Left renal pelvis (tissue), 4 donors: ENCODE measurements at regions not wholly inside any gene's neighbourhood (a gene's known extent, or its start where the extent isn't known, plus 50 kb on each side); places are given as distances from the start of the nearest gene placed in this dataset.
"Not testable (repeated sequence)": the region's sequence is repeated elsewhere in the genome, so short reads cannot be mapped to it uniquely, and the experiment has no call there.

ENCODE experiments used
- DNase-seq, 4 donors: peaks; one replicate each; pipeline ENCODE4 v3.0.0-alpha.2; 2013; ENCODE audit warnings: low read depth in 4 of 4, low spot score in 3 of 4

DNA sequence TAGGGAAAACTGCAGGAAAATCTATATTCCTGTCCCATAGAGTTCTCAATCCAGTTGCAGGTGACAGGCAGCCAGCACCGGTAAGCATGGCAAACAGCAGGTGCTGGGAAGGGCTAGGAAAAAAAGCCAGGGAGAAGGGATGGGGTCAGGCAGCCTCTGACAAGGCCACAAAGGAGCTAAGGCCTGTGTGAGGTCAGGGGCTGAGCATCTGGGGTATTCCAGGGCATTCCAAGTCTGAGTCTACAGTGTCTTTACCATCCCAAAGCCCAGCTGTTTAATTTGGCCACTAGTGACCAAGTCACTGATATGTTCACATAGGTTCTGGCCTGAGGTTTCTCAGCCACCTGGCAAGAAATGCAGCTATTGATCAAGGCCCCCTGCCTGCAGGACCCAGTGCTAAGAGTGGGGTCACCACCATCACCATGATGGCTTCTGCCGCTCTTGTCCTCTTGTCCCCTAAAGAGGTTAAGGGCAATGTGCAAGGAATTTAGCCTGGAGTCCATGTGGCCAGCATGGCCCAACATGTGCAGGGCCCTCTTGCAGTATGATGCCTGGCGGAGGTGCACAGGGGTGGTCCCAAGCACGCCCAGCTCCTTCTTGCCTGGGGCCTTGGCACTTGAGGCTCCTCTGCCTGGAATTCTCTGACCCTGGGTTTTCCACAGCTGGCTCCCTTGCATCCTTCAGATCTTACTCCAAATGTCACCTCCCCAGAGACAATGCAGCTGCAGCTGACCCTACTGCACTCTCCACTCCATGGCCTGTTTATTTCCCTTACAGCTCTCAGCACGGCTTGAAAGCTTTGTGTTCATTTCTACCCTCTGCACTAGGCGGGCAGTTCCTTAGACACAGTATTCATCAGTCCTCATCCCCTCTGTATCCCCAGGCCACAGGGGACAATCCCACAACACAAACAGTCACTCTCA lies 213.1 kb downstream of the MSX2 start:
- no peak for DNase-seq

DNA sequence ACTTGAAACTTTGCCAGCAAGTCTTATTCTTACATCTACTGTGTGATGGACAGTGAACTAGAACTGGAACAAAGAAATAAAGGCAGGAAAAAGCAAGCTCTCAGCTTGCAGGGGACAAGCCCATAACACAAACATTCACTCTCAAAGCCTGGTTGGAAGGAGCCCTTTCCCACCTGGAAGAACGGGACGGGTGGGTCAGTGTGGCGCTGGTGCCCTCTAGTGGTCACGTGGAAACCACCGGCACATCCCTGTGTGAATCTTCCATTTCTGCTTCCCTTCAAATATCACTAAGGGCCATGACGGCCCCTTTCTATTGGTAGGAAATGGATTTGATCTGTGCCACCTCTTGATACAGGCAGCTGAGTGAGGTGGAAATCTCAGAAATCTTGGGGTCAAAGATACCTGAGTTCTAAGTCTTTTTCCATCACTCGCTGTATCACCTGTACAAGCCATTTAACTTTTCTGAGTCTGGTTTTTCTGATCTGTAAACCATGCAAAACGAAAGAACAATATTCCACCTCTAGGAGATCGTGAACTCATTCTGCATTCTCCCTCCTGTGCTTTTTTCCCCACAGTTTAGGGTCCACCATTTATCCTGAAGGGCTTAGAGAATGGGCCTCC lies 211.6 kb downstream of the MSX2 start:
- DNase-seq, result peak; percentile 20 to 35 (median 28)

DNA sequence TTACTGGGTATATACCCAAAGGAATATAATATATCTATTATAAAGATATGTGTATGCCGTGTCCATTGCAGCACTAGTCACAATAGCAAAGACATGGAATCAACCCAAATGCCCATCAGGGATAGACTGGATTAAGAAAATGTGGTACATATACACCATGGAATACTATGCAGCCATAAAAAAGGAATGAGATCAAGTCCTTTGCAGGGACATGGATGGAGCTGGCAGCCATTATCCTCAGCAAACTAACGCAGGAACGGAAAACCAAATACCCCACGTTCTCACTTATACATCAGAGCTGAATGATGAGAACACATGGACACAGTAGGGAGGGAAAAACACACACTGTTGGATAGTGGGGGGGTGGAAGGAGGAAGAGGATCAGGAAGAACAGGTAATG lies 206.7 kb downstream of the MSX2 start:
- DNase-seq, result not testable (repeated sequence)

DNA sequence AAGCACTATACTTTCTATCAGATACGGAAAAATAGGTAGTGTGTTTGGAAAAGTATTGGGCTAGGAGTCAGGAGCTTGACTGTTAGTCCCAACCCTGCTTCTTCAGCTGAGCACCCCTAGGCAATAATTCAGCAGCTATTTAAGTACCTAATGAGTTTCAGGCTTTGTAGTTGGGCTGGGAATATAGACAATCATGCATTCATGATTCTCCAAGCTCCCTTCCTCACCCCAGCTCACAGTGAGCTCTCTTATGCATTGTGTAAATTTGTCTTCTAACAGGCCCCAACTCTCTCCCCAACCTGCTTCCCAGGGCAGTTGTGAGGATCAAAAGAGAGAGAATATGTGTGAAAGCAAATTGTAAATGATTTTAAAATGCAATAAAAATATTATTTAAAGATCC lies 201.2 kb downstream of the MSX2 start:
- DNase-seq, result no peak

DNA sequence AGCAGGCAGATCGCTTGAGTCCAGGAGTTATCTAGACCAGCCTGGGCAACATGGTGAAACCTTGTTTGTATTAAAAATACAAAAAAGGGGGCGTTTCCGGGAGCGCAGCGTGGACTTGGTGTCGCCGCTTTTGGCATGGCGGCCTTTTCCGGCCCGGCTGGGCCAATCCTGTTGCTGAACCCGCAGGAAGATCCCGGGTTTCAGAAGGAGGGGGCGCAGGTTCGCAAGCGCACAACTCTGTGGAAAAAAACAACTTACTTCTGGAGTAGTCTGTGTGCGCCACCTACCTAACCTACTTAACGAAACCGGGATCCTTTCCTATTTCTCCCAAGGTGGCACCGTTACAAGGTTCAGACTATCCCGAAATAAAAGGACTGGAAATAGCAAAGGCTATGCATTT lies 198.6 kb downstream of the MSX2 start:
- DNase-seq, result no peak

DNA sequence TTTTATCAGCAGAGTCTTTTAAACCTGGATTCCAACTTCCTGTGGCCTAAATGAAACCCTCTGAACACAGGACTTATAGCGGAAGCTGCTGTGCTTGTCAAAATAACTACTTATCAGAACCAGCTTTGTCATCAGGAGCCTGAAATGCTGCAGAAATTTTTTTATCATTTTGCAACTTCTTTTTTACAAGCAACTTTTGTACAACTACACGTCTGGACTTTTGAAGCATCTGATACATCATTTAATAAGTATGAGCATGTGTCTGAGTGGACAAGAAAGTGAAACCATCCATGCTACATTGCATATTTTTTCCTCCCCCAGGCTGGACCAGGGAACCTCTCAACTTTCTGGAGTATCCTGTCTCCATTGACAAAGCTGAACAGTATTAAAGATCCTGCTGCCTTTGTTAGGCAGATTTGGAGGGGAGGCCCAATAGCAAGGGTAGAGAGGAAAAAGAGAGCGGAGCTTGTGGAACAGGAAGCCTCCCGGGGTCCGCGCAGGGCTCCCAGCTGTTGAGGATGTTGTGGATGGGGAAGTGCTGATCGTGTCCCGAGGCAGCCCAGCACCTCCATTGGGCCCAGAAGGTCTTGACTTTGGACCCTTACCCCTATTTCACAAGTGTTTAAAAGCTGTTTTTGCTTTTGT lies 196.6 kb downstream of the MSX2 start:
- DNase-seq, result no peak

DNA sequence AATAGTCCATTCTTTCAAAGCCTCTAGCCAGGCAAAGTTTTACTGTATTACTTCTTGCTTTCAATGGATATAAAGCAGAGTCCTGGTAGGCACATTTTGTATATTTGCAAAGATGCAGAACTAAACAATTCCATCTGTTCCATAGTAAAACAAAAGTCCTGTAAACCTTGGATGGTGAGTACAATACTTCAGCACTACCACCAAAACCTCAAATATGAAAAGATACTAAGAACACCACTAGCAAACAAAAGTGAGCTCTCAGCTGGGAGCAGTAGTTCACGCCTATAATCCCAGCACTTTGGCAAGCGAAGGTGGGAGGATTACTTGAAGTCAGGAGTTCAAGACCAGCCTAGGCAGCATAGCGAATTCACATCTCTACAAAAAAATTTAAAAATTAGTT lies 195.0 kb downstream of the MSX2 start:
- no peak for DNase-seq

DNA sequence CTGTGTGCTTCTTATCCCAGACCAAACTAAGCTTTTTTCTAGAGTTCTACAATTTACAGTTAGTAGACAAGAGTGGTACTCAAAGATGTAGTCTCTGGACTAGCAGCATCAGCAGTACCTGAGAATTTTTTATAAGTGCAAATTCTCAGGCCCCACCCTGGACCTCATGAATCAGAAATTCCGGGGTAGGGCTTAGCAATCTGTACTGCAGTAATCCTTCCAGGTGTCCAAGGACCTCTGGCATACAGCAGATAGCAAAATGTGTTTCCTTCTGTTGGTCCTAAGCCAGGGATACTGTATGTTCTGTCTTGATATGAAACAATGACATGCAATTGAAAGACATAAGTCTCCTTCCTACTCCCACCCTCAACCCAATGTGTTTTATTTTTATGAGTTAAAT lies 194.3 kb downstream of the MSX2 start:
- DNase-seq, result no peak

DNA sequence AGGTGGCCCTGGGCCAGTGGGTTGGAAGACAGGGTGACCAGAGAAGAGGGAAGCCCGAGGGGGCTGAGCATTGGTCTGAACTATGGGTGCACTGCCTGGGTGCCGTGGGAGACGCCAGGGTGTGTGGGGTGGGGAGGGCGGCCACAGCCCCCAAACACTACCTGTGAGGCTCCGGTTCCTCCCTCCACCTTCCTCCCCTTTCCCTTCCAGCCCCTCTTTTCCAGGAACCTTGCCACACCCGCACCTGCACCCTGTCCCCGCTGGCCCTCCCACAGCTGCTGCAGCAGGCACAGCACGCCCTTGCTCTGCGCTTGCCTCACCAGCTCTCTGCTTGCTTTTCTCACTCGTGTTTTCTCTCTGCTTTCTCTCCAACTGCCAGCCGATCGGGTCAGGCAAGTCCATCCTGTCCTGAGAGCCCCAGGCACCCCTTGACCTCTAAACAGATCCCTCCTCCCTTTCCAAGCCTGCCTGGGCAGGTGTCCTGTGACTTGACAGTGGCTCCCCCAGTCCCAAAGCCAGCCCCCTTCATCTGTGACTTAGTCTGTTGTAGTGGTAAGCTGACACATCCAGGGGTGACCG lies 193.7 kb downstream of the MSX2 start:
- DNase-seq, result no peak

DNA sequence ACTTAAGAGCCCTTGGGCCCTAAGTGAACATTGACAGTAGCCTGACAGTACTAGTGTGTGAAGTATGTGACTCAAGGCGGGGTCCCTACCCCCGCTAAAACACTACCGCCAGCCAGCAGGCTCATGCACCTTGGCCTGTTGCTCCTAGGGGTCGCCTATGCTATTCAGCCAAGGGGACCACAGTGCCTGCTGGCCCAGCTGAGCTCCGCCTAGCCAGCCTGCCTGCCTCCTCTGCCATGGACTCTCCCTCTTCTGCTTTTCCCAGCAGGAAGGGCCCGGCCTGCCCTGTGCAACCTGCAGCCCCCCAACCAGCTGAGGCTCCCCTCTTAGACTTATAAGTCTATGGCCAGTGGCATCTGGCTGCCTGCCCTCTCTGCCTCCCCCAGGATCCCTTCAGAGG lies 193.1 kb downstream of the MSX2 start:
- DNase-seq, result not testable (repeated sequence)

DNA sequence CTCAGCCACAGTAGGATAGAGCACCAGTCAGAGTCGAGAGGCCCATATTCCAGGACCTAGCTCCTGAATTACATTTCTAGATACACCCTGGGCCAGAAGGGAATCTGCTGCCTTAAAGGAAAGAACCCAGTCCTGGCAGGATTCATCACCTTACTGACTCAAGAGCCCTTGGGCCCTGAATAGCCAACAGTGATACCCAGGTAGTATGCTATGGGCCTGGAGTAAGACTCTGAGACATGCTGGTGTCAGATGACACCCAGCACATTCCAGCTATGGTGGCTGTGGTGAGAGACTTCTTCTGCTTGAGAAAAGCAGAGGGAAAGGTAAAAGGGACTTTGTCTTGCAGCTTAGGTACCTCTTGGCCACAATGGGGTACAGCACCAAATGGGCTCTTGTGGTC lies 192.5 kb downstream of the MSX2 start:
- not testable (repeated sequence) for DNase-seq

DNA sequence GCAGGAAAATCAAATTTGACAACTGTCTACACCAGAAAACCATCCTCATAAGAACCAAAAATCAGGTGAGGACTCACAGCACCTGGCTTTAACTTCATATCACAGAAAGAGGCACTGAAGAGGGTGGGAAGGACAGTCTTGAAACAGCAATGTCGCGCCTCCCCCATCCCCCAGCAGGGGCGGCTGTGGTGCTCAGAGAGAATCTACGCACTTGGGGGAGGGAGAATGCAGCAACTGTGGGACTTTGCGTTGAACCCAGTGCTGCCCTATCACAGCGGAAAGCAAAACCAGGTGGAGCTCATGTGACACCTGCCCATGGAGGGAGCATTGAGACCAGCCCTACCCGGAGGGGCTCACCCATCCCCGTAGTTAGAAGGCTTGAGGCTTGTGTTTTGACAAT lies 191.8 kb downstream of the MSX2 start:
- DNase-seq, result no peak

DNA sequence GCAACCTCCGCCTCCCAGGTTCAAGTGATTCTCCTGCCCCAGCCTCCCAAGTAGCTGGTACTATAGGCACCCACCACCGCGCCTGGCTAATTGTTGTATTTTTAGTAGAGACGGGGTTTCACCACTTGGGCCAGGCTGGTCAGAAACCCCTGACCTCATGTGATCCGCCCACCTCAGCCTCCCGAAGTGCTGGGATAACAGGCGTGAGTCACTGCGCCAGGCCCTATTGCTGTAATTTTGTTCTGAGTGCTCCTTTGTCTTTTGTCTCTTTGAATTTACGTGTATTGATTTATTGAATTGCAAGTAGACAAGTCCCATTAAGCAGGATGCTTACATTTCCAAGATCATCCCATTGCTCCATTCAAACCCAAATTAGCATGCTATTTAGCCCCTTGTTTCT lies 186.7 kb downstream of the MSX2 start:
- DNase-seq, result no peak

DNA sequence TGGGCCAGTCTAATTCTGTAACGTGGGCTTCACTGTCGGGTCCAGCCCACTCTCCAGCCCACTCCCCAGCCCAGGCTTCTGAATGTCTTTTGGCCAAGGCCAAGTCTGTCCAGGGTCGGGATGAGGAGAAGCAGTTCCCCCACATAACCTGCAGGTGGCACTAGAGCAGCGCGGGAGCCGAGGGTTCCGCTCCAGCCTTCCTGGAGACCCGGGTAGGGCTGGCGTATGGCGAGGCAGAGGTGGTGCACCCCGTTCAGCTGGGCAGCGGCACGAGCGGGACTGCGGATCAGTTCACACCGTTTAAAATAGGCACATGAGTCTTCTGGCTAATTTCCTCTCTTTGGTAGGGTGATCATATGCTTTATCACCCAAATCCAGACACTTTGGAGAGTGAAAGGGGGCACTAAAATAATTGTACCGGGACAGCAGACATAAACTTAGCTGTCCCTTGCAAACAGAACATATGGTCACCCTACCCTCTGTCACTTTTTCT lies 185.9 kb downstream of the MSX2 start:
- DNase-seq, result peak; percentile 12 to 22 (median 18)

DNA sequence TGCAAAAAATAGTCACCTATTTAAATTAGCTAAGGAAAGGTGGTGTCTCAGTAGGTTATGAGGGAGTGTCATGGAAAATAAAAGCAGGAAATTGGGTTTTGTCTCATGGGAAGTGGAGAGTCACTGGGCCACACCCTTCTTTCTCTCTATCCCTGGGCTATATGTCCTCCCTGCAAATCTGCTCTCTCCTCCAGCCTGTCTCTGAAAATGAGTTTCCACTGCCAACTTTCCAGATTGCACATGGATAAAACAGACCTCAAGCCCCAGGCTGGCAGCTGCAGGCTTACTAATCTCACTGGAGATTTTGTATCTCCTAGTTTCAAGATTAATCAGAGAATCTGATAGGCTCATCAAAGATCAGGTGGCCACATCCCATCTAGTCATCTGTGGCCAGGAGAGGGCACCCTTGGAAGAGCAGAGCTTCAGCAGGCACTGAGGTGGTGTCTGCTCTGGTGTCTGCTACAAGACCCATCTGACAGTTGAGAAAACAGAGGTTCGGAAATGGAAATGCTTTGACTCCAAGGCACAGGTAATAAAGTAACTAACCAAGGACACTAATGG lies 178.9 kb downstream of the MSX2 start:
- DNase-seq, result no peak

DNA sequence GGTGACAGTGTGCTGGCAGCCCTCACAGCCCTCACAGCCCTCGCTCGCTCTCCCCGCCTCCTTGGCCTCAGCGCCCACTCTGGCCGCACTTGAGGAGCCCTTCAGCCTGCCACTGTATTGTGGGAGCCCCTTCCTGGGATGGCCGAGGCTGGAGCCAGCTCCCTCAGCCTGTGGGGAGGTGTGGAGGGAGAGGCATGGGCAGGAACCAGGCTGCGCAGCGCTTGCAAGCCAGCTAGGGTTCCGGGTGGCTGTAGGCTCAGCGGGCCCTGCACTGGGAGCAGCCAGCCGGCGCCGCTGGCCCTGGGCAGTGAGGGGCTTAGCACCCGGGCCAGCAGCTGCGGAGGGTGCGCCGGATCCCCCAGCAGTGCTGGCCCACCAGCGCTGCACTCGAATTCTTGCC lies 177.0 kb downstream of the MSX2 start:
- no peak for DNase-seq

DNA sequence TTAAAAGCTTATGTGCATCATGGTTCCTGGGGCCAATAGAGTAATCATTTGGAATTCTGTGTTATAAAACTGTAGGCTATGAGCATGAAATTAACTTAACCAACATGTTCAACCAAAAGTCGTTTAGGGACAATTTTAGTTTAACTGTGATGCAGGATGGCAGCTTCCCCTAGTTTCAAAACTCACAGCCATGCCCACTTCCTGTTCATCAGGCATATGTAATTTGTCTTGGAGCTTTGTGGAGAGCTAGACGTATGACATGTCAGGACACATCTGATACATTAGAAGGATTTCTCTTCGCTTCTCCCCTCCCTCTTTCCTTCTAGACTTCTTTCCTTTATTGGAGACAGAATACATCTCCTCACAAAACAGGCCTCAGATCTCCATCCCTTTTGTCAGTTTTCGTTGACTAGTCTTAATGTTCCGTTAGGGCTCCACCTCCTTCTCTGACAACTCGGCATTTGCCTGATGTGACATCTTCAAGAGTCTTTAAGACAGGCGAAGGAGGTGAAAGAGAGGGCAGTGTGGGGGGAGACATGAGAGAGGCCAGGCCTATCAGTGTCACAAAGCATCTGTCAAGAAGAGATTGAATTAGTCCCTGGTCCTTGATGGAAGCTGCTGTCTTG lies 176.0 kb downstream of the MSX2 start:
- DNase-seq, result no peak

DNA sequence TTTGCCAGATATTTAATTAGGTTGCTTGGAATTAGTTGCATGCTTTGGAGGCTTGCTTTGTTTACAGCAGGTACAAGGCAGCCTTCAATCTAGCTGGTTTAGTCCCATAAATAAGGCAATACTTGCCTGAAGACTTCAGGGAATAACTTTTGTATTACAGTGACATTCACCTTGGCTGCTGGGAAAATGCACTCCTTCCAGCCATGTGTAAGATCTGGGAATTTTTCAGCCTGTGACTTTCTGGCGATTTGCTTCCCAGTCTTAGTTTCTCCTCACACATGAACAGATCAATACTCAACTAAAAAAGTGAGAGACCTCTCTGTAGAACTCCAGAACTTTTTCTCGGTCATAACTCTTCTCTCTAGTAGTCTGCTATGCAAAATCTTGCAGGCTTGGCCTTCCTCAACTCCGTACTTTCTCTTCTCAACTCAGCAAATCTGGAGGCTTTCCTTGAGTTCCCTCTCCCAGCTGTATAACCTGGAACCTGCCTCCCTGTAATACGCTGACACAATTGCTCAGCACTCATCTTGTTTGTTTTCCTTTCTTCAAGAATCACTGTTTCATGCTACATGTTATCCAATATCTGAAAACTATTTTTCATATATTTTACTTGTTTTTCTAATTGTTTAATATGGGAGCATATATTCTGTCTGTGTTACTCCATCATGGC lies 173.0 kb downstream of the MSX2 start:
- DNase-seq, result no peak

DNA sequence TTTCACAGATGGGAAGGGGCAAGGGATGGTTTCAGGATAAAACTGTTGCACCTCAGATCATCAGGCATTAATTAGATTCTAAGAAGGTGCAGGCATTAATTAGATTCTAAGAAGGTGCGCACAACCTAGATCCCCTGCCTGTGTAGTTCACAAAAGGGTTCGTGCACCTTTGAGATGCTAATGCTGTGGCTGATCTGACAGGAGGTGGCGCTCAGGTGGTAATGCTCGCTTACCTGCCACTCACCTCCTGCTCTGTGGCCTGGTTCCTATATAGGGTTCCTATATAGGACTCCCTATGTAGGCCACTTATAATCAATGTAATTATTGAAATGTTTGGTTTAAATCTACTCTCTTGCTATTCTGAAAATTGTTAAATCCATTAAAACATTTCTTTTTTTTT lies 171.0 kb downstream of the MSX2 start:
- no peak for DNase-seq

DNA sequence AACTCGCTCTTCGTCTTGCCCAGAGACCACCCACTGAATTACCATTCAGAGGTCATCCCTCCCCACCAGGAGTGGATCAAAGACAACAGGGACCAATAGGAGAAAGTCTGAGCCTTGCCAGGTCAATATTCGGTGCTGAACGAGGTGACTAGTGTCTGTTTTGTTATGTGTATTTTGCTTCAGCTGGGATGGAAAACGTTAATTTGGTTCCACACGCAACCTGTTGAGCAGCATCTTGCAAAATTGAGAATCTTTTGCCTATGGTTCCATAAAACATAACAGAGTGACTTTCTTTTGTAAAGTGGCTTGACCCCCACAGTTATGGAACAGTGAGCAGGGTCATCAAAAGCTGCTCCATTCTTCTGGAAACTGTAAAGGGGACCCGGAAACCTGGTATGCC lies 168.4 kb downstream of the MSX2 start:
- DNase-seq, result no peak
